ENCODE measurements at regions not wholly inside any gene's neighbourhood (a gene's known extent, or its start where the extent isn't known, plus 50 kb on each side); places are given as distances from the start of the nearest gene placed in this dataset.

- Histone ChIP-seq H3K4me1 (ENCODE audit: control insufficient read depth, insufficient read depth, low read length) (no peaks in the 10 kb centered on the region), H3K4me3 (ENCODE audit: low read length) (no peak overlapping the region), H3K36me3 (ENCODE audit: control insufficient read depth, insufficient read depth, low read length) (no peaks in the 10 kb centered on the region), H3K9me3 (ENCODE audit: control insufficient read depth, insufficient read depth, low read length) (no peaks in the 10 kb centered on the region), H3K27ac (ENCODE audit: low read length) (no peak overlapping the region), H3K27me3 (ENCODE audit: control insufficient read depth, insufficient read depth, low read length) (no peaks in the 10 kb centered on the region)
- DNase-seq (ENCODE audit: low read depth, low spot score): no peak
- no CpG with 5 or more reads among the region's 3 CpGs for WGBS (ENCODE audit: insufficient coverage, insufficient read length)
Observed at GRCh38 chr2:37790462-37790861, 119.0 kb upstream of the CDC42EP3 start.

- Histone ChIP-seq H3K27ac (ENCODE audit: low read length) (no peak overlapping the region), H3K36me3 (ENCODE audit: control insufficient read depth, insufficient read depth, low read length) (no peaks in the 10 kb centered on the region), H3K27me3 (ENCODE audit: control insufficient read depth, insufficient read depth, low read length) (no peaks in the 10 kb centered on the region), H3K4me1 (ENCODE audit: control insufficient read depth, insufficient read depth, low read length) (no peaks in the 10 kb centered on the region), H3K9me3 (ENCODE audit: control insufficient read depth, insufficient read depth, low read length) (no peaks in the 10 kb centered on the region), H3K4me3 (ENCODE audit: low read length) (no peak overlapping the region)
- WGBS (ENCODE audit: insufficient coverage, insufficient read length): no CpG with 5 or more reads among the region's 1 CpG
- DNase-seq (ENCODE audit: low read depth, low spot score): no peak
Observed at GRCh38 chr2:37792366-37792765, 120.9 kb upstream of the CDC42EP3 start.

- H3K9me3 ChIP-seq (ENCODE audit: control insufficient read depth, insufficient read depth, low read length): no peaks in the 10 kb centered on the region
- no peak overlapping the region for H3K4me3 ChIP-seq (ENCODE audit: low read length)
- no CpG with 5 or more reads among the region's 1 CpG for WGBS (ENCODE audit: insufficient coverage, insufficient read length)
- no peaks in the 10 kb centered on the region for H3K36me3 ChIP-seq (ENCODE audit: control insufficient read depth, insufficient read depth, low read length)
- no peaks in the 10 kb centered on the region for H3K4me1 ChIP-seq (ENCODE audit: control insufficient read depth, insufficient read depth, low read length)
- no peak overlapping the region for H3K27ac ChIP-seq (ENCODE audit: low read length)
- H3K27me3 ChIP-seq (ENCODE audit: control insufficient read depth, insufficient read depth, low read length): no peaks in the 10 kb centered on the region
- DNase-seq (ENCODE audit: low read depth, low spot score): no peak
Observed at GRCh38 chr2:37793004-37793403, 121.6 kb upstream of the CDC42EP3 start.

- no peak overlapping the region for H3K27ac ChIP-seq (ENCODE audit: low read length)
- no peak for DNase-seq (ENCODE audit: low read depth, low spot score)
- H3K9me3 ChIP-seq (ENCODE audit: control insufficient read depth, insufficient read depth, low read length): no peaks in the 10 kb centered on the region
- H3K4me3 ChIP-seq (ENCODE audit: low read length): no peak overlapping the region
- H3K27me3 ChIP-seq (ENCODE audit: control insufficient read depth, insufficient read depth, low read length): no peaks in the 10 kb centered on the region
- H3K36me3 ChIP-seq (ENCODE audit: control insufficient read depth, insufficient read depth, low read length): no peaks in the 10 kb centered on the region
- H3K4me1 ChIP-seq (ENCODE audit: control insufficient read depth, insufficient read depth, low read length): no peaks in the 10 kb centered on the region
Observed at GRCh38 chr2:37794717-37795116, 123.3 kb upstream of the CDC42EP3 start.

- no peaks in the 10 kb centered on the region for H3K9me3 ChIP-seq (ENCODE audit: control insufficient read depth, insufficient read depth, low read length)
- no peak overlapping the region for H3K27ac ChIP-seq (ENCODE audit: low read length)
- H3K4me3 ChIP-seq (ENCODE audit: low read length): no peak overlapping the region
- WGBS (ENCODE audit: insufficient coverage, insufficient read length): no CpG with 5 or more reads among the region's 1 CpG
- H3K27me3 ChIP-seq (ENCODE audit: control insufficient read depth, insufficient read depth, low read length): no peaks in the 10 kb centered on the region
- no peaks in the 10 kb centered on the region for H3K36me3 ChIP-seq (ENCODE audit: control insufficient read depth, insufficient read depth, low read length)
- no peaks in the 10 kb centered on the region for H3K4me1 ChIP-seq (ENCODE audit: control insufficient read depth, insufficient read depth, low read length)
- DNase-seq (ENCODE audit: low read depth, low spot score): no peak
Observed at GRCh38 chr2:37795456-37795855, 124.0 kb upstream of the CDC42EP3 start.

GRCh38 chr2:37795938-37796337 is 124.5 kb upstream of the CDC42EP3 start:
- H3K4me3 ChIP-seq (ENCODE audit: low read length): no peak overlapping the region
- H3K27me3 ChIP-seq (ENCODE audit: control insufficient read depth, insufficient read depth, low read length): no peaks in the 10 kb centered on the region
- no peak for DNase-seq (ENCODE audit: low read depth, low spot score)
- no peaks in the 10 kb centered on the region for H3K36me3 ChIP-seq (ENCODE audit: control insufficient read depth, insufficient read depth, low read length)
- no peaks in the 10 kb centered on the region for H3K9me3 ChIP-seq (ENCODE audit: control insufficient read depth, insufficient read depth, low read length)
- H3K27ac ChIP-seq (ENCODE audit: low read length): no peak overlapping the region
- H3K4me1 ChIP-seq (ENCODE audit: control insufficient read depth, insufficient read depth, low read length): no peaks in the 10 kb centered on the region
- WGBS (ENCODE audit: insufficient coverage, insufficient read length): no CpG with 5 or more reads among the region's 2 CpGs

- no peaks in the 10 kb centered on the region for H3K27me3 ChIP-seq (ENCODE audit: control insufficient read depth, insufficient read depth, low read length)
- no peak overlapping the region for H3K4me3 ChIP-seq (ENCODE audit: low read length)
- H3K36me3 ChIP-seq (ENCODE audit: control insufficient read depth, insufficient read depth, low read length): no peaks in the 10 kb centered on the region
- no peaks in the 10 kb centered on the region for H3K9me3 ChIP-seq (ENCODE audit: control insufficient read depth, insufficient read depth, low read length)
- no peaks in the 10 kb centered on the region for H3K4me1 ChIP-seq (ENCODE audit: control insufficient read depth, insufficient read depth, low read length)
- no CpG with 5 or more reads among the region's 4 CpGs for WGBS (ENCODE audit: insufficient coverage, insufficient read length)
- no peak overlapping the region for H3K27ac ChIP-seq (ENCODE audit: low read length)
- no peak for DNase-seq (ENCODE audit: low read depth, low spot score)
Observed at GRCh38 chr2:37796481-37796880, 125.0 kb upstream of the CDC42EP3 start.

- H3K9me3 ChIP-seq (ENCODE audit: control insufficient read depth, insufficient read depth, low read length): no peaks in the 10 kb centered on the region
- no peaks in the 10 kb centered on the region for H3K36me3 ChIP-seq (ENCODE audit: control insufficient read depth, insufficient read depth, low read length)
- no peak overlapping the region for H3K4me3 ChIP-seq (ENCODE audit: low read length)
- H3K27ac ChIP-seq (ENCODE audit: low read length): no peak overlapping the region
- no CpG with 5 or more reads among the region's 3 CpGs for WGBS (ENCODE audit: insufficient coverage, insufficient read length)
- no peak for DNase-seq (ENCODE audit: low read depth, low spot score)
- no peaks in the 10 kb centered on the region for H3K27me3 ChIP-seq (ENCODE audit: control insufficient read depth, insufficient read depth, low read length)
- H3K4me1 ChIP-seq (ENCODE audit: control insufficient read depth, insufficient read depth, low read length): no peaks in the 10 kb centered on the region
Observed at GRCh38 chr2:37797081-37797480, 125.6 kb upstream of the CDC42EP3 start.

- no peak for DNase-seq (ENCODE audit: low read depth, low spot score)
- no peak overlapping the region for H3K27ac ChIP-seq (ENCODE audit: low read length)
- H3K36me3 ChIP-seq (ENCODE audit: control insufficient read depth, insufficient read depth, low read length): no peaks in the 10 kb centered on the region
- H3K4me1 ChIP-seq (ENCODE audit: control insufficient read depth, insufficient read depth, low read length): no peaks in the 10 kb centered on the region
- no peaks in the 10 kb centered on the region for H3K9me3 ChIP-seq (ENCODE audit: control insufficient read depth, insufficient read depth, low read length)
- H3K27me3 ChIP-seq (ENCODE audit: control insufficient read depth, insufficient read depth, low read length): no peaks in the 10 kb centered on the region
- H3K4me3 ChIP-seq (ENCODE audit: low read length): no peak overlapping the region
Observed at GRCh38 chr2:37798315-37799005, 126.6 kb upstream of the RMDN2 start.

- H3K36me3 ChIP-seq (ENCODE audit: control insufficient read depth, insufficient read depth, low read length): no peaks in the 10 kb centered on the region
- H3K4me1 ChIP-seq (ENCODE audit: control insufficient read depth, insufficient read depth, low read length): no peaks in the 10 kb centered on the region
- no peak for DNase-seq (ENCODE audit: low read depth, low spot score)
- no peak overlapping the region for H3K4me3 ChIP-seq (ENCODE audit: low read length)
- no peak overlapping the region for H3K27ac ChIP-seq (ENCODE audit: low read length)
- no peaks in the 10 kb centered on the region for H3K27me3 ChIP-seq (ENCODE audit: control insufficient read depth, insufficient read depth, low read length)
- H3K9me3 ChIP-seq (ENCODE audit: control insufficient read depth, insufficient read depth, low read length): no peaks in the 10 kb centered on the region
- WGBS (ENCODE audit: insufficient coverage, insufficient read length): no CpG with 5 or more reads among the region's 2 CpGs
Observed at GRCh38 chr2:37800176-37800858, 124.8 kb upstream of the RMDN2 start.

GRCh38 chr2:37802211-37802752 is 122.8 kb upstream of the RMDN2 start:
- no peaks in the 10 kb centered on the region for H3K9me3 ChIP-seq (ENCODE audit: control insufficient read depth, insufficient read depth, low read length)
- no peak overlapping the region for H3K4me3 ChIP-seq (ENCODE audit: low read length)
- H3K4me1 ChIP-seq (ENCODE audit: control insufficient read depth, insufficient read depth, low read length): no peaks in the 10 kb centered on the region
- H3K27ac ChIP-seq (ENCODE audit: low read length): no peak overlapping the region
- WGBS (ENCODE audit: insufficient coverage, insufficient read length): no CpG with 5 or more reads among the region's 4 CpGs
- H3K36me3 ChIP-seq (ENCODE audit: control insufficient read depth, insufficient read depth, low read length): no peaks in the 10 kb centered on the region
- no peak for DNase-seq (ENCODE audit: low read depth, low spot score)
- H3K27me3 ChIP-seq (ENCODE audit: control insufficient read depth, insufficient read depth, low read length): no peaks in the 10 kb centered on the region

Data from iPS DF 6.9 (cell line).